OCI-LY7 (cell line): ENCODE measurements at regions not wholly inside any gene's neighbourhood (a gene's known extent, or its start where the extent isn't known, plus 50 kb on each side); places are given as distances from the start of the nearest gene placed in this dataset.

Source experiments
- BruUV-seq: library from RNA; stranded (reverse); fragments of 400-500 nt; replicated peaks from 2 replicates; lab custom pipeline; 2021; lab: Mats Ljungman, UMichigan
- CTCF ChIA-PET: fragments of 300-600 bp; sonication (Branson Sonifier 250); formaldehyde crosslinking; loops from one replicate; lab custom pipeline; 2022; ENCODE audit warnings: antibody characterized with exemption; ENCODE audit not compliant: unreplicated experiment; lab: Charles Lee
- POLR2A ChIA-PET: fragments of 300-600 bp; sonication (Branson Sonifier 250); formaldehyde crosslinking; loops from one replicate; lab custom pipeline; 2022; ENCODE audit warnings: antibody characterized with exemption; lab: Charles Lee
- DNase-seq: peaks from one replicate; pipeline ENCODE4 v3.0.0-alpha.2; 2015; ENCODE audit warnings: low spot score
- H2AFZ ChIP-seq: fragments of 200-600 bp; sonication (generic), shearing (Covaris generic); 2 replicates; pipeline ENCODE4 v1.6.1; 2014; ENCODE audit warnings: mild to moderate bottlenecking, antibody characterized with exemption, low read length, moderate library complexity
- H3K27ac ChIP-seq: fragments of 200-600 bp; sonication (generic); 2 replicates; pipeline ENCODE4 v1.5.1; 2014; ENCODE audit warnings: mixed run types, low read depth, mild to moderate bottlenecking, moderate library complexity, low read length, inconsistent platforms; ENCODE audit not compliant: poor library complexity, severe bottlenecking
- H3K36me3 ChIP-seq: fragments of 200-600 bp; sonication (generic); 2 replicates; pipeline ENCODE4 v1.6.1; 2014; ENCODE audit warnings: mild to moderate bottlenecking, antibody characterized with exemption, low read length, moderate library complexity, mixed read lengths; ENCODE audit not compliant: insufficient read depth
- H3K4me1 ChIP-seq: fragments of 200-600 bp; sonication (generic); 2 replicates; pipeline ENCODE4 v1.5.1; 2014; ENCODE audit warnings: mild to moderate bottlenecking, low read length; ENCODE audit not compliant: insufficient read depth, poor library complexity, severe bottlenecking
- H3K4me2 ChIP-seq: fragments of 200-600 bp; sonication (generic); 2 replicates; pipeline ENCODE4 v1.6.1; 2014; ENCODE audit warnings: mild to moderate bottlenecking, low read length
- H3K4me3 ChIP-seq: fragments of 200-600 bp; sonication (generic); 2 replicates; pipeline ENCODE4 v1.5.1; 2014; ENCODE audit warnings: mild to moderate bottlenecking, low read depth, low read length; ENCODE audit not compliant: poor library complexity, severe bottlenecking
- H3K79me2 ChIP-seq: fragments of 200-600 bp; sonication (generic); 2 replicates; pipeline ENCODE4 v1.6.1; 2016; ENCODE audit warnings: low read depth, mild to moderate bottlenecking, low read length, moderate library complexity, mixed read lengths; ENCODE audit not compliant: insufficient read depth
- H3K9me2 ChIP-seq: fragments of 200-600 bp; sonication (generic); 2 replicates; pipeline ENCODE4 v1.6.1; 2016; ENCODE audit warnings: mild to moderate bottlenecking, low read length, mixed read lengths; ENCODE audit not compliant: insufficient read depth
- H3K9me3 ChIP-seq: fragments of 200-600 bp; sonication (generic); 2 replicates; pipeline ENCODE4 v1.6.1; 2014; ENCODE audit warnings: mild to moderate bottlenecking, mixed run types, low read length, mixed read lengths
- H4K20me1 ChIP-seq: fragments of 200-600 bp; sonication (generic); 2 replicates; pipeline ENCODE4 v1.6.1; 2014; ENCODE audit warnings: mild to moderate bottlenecking, antibody characterized with exemption, low read length, moderate library complexity, mixed read lengths; ENCODE audit not compliant: insufficient read depth
- EZH2phosphoT487 ChIP-seq: fragments of 200-600 bp; sonication (generic); IDR thresholded peaks from 2 replicates; pipeline ENCODE4 v1.6.1; 2018; ENCODE audit warnings: low read depth, borderline replicate concordance, mild to moderate bottlenecking, mixed run types, antibody characterized with exemption, low read length, moderate library complexity, mixed read lengths
- intact Hi-C: fragments of 100-400 bp; cut with micrococcal nuclease; formaldehyde crosslinking; loops from one replicate; pipeline ENCODE4 v1.10.0; 2022; ENCODE audit not compliant: unreplicated experiment
- TF ChIP-seq, protein P1 (sequence below): fragments of 200-600 bp; sonication (generic); conservative IDR thresholded peaks from 2 replicates; pipeline ENCODE4 v1.5.1; 2014; ENCODE audit warnings: mild to moderate bottlenecking, antibody characterized with exemption, low read length, moderate library complexity, mixed read lengths

DNA sequence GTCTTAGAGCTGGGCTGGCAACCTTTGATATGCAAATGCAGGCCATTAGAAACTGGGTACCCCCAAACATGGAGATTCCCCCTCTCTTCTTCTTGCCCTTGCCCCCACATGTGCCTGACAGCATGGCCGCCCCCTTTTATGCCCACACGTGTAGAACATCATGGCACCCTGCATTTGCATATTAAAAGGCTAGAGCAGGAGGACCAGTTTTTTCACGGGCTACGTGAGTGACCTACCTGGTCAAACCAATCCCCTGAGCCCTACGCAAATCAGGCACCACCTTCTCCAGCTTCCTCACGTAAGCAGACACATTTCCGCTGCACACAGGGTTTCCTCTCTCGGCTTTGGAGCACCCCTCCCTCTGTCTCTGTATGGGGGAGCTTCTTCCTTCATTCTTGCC is 110.9 kb upstream of the COPS8 start:
- no TSS peak for BruUV-seq
- Histone ChIP-seq H3K4me3 (no peak overlapping the region), H3K79me2 (no peaks in the 10 kb centered on the region), H3K4me2 (no peak overlapping the region), H2AFZ (no peak overlapping the region), H3K9me2 (no peaks in the 10 kb centered on the region), H4K20me1 (no peaks in the 10 kb centered on the region), H3K9me3 (no peaks in the 10 kb centered on the region), H3K36me3 (no peaks in the 10 kb centered on the region), H3K27ac (no peak overlapping the region), H3K4me1 (no peaks in the 10 kb centered on the region)
- ChIA-PET CTCF (no interaction called here), POLR2A (no interaction called here)
- no peak for DNase-seq
- TF ChIP-seq, protein P1, sequence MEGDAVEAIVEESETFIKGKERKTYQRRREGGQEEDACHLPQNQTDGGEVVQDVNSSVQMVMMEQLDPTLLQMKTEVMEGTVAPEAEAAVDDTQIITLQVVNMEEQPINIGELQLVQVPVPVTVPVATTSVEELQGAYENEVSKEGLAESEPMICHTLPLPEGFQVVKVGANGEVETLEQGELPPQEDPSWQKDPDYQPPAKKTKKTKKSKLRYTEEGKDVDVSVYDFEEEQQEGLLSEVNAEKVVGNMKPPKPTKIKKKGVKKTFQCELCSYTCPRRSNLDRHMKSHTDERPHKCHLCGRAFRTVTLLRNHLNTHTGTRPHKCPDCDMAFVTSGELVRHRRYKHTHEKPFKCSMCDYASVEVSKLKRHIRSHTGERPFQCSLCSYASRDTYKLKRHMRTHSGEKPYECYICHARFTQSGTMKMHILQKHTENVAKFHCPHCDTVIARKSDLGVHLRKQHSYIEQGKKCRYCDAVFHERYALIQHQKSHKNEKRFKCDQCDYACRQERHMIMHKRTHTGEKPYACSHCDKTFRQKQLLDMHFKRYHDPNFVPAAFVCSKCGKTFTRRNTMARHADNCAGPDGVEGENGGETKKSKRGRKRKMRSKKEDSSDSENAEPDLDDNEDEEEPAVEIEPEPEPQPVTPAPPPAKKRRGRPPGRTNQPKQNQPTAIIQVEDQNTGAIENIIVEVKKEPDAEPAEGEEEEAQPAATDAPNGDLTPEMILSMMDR = no peak
- no peak for TF ChIP-seq EZH2phosphoT487
- intact Hi-C loops = no loop called here

DNA sequence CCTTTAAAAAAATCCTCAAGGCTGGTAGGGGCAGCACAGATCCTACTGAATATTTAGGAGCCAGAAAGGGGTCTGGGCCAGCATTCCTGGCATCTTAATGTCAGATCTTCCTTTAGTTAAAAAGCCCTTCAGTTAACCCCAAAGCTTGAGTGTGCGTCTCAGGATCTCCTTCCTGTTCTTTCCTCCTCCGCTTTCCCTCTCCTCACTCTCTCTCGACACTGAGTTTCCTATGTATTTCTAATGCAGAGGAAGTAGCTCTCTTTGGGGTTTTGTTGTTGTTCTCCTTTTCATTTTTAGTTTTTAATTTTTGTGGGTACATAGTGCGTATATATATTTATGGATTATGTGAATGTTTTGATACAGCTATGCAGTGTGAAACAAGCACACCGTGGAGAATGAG is 109.9 kb upstream of the COPS8 start:
- H4K20me1 ChIP-seq = no peaks in the 10 kb centered on the region
- no peaks in the 10 kb centered on the region for H3K36me3 ChIP-seq
- no peaks in the 10 kb centered on the region for H3K4me1 ChIP-seq
- ChIA-PET POLR2A (interaction anchor here (0.6 kb wide), 2 partner anchors 153 to 340 kb away, joined by 4 to 6 read pairs; no protein-coding TSS in a partner anchor), CTCF (no interaction called here)
- H3K9me2 ChIP-seq = no peaks in the 10 kb centered on the region
- no peak overlapping the region for H3K27ac ChIP-seq
- intact Hi-C loops = no loop called here
- no TSS peak for BruUV-seq
- no peak overlapping the region for H3K4me2 ChIP-seq
- H3K79me2 ChIP-seq = no peaks in the 10 kb centered on the region
- no peak for DNase-seq
- H3K9me3 ChIP-seq = no peaks in the 10 kb centered on the region
- TF ChIP-seq EZH2phosphoT487 = no peak
- TF ChIP-seq, protein P1 = no peak
- H2AFZ ChIP-seq = no peak overlapping the region
- no peak overlapping the region for H3K4me3 ChIP-seq

DNA sequence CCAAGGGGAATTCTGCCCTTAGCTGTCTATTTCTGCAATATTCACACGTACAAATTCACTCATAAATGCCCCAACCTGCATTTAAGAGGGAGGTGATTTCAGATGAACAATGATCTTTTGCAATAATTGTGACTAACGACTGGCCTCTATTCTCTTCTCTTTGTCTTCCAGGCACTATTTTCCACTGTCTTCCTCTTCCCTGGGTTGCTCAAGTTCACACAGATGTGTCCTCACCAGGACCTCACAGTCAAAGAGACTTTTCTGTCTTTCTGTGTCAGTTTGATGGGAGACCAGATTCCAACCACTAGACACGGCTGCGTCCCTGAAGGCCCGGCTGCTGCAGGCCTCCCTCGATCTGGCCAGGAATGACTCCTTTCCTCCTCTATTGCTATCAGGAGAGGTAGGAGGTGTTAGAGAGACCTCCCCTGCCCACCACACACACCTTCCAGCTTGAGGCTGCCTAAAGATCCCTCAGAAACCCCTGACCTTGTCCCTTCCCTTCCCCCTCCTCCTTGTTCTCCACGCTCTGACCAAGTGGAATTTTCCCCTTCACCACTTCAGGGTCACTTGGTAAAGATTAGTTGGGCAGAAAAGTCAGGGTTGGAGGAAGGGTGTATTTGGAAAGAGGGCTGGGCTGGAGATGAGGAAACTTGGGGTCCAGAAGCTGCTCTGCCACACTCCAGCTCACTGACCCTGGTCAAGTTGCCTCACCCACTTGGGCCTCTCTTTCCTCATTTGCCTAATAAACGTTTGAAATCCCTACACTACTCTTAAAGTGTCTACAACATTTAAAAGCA is 109.2 kb upstream of the COPS8 start:
- DNase-seq = no peak
- intact Hi-C loops = no loop called here
- H3K4me3 ChIP-seq = no peak overlapping the region
- no peak overlapping the region for H2AFZ ChIP-seq
- no peaks in the 10 kb centered on the region for H4K20me1 ChIP-seq
- ChIA-PET CTCF (no interaction called here), POLR2A (interaction anchor here (0.6 kb wide), 3 partner anchors 45 to 340 kb away, joined by 3 to 6 read pairs (median 4); no protein-coding TSS in a partner anchor)
- H3K36me3 ChIP-seq = no peaks in the 10 kb centered on the region
- no peaks in the 10 kb centered on the region for H3K4me1 ChIP-seq
- TF ChIP-seq, protein P1 = no peak
- no peak overlapping the region for H3K4me2 ChIP-seq
- no peaks in the 10 kb centered on the region for H3K79me2 ChIP-seq
- H3K27ac ChIP-seq = no peak overlapping the region
- H3K9me3 ChIP-seq = no peaks in the 10 kb centered on the region
- H3K9me2 ChIP-seq = no peaks in the 10 kb centered on the region
- no TSS peak for BruUV-seq
